GM23248 (cell line): ENCODE measurements at regions not wholly inside any gene's neighbourhood (a gene's known extent, or its start where the extent isn't known, plus 50 kb on each side); places are given as distances from the start of the nearest gene placed in this dataset.
"Not testable (repeated sequence)": the region's sequence is repeated elsewhere in the genome, so short reads cannot be mapped to it uniquely, and the experiment has no call there.

Experiments used
- DNase-seq: peaks from one replicate; pipeline ENCODE4 v3.0.0-alpha.2; 2015
- H2AFZ ChIP-seq: fragments of 200-600 bp; sonication (generic); 2 replicates; pipeline ENCODE4 v1.6.1; 2016; ENCODE audit warnings: antibody characterized with exemption
- H3F3A ChIP-seq: fragments of 200-600 bp; sonication (generic); 2 replicates; pipeline ENCODE4 v1.6.1; 2016; ENCODE audit warnings: mild to moderate bottlenecking, antibody characterized with exemption, mixed run types; ENCODE audit not compliant: insufficient read depth
- H3K27ac ChIP-seq: fragments of 200-600 bp; sonication (generic); 2 replicates; pipeline ENCODE4 v1.5.1; 2016; ENCODE audit warnings: mild to moderate bottlenecking
- H3K27me3 ChIP-seq: fragments of 200-600 bp; sonication (generic); replicated peaks from 2 replicates; pipeline ENCODE4 v1.6.1; 2016; ENCODE audit warnings: mild to moderate bottlenecking; ENCODE audit not compliant: insufficient read depth
- H3K36me3 ChIP-seq: fragments of 200-600 bp; sonication (generic); 2 replicates; pipeline ENCODE4 v1.6.1; 2016; ENCODE audit warnings: low read depth, mild to moderate bottlenecking
- H3K4me1 ChIP-seq: fragments of 200-600 bp; sonication (generic); 2 replicates; pipeline ENCODE4 v1.6.1; 2016; ENCODE audit warnings: mild to moderate bottlenecking; ENCODE audit not compliant: insufficient read depth
- H3K4me2 ChIP-seq: fragments of 200-600 bp; sonication (generic); one replicate; pipeline ENCODE4 v1.6.1; 2016; ENCODE audit warnings: mild to moderate bottlenecking; ENCODE audit not compliant: unreplicated experiment
- H3K4me3 ChIP-seq: fragments of 200-600 bp; sonication (generic); 2 replicates; pipeline ENCODE4 v1.5.1; 2016; ENCODE audit warnings: mild to moderate bottlenecking
- H3K79me2 ChIP-seq: fragments of 200-600 bp; sonication (generic); 2 replicates; pipeline ENCODE4 v1.6.1; 2016; ENCODE audit warnings: mild to moderate bottlenecking; ENCODE audit not compliant: insufficient read depth
- H3K9ac ChIP-seq: fragments of 200-600 bp; sonication (generic); 2 replicates; pipeline ENCODE4 v1.6.1; 2016; ENCODE audit warnings: mild to moderate bottlenecking
- H3K9me2 ChIP-seq: fragments of 200-600 bp; sonication (generic); 2 replicates; pipeline ENCODE4 v1.6.1; 2016; ENCODE audit warnings: mixed run types, mild to moderate bottlenecking, moderate library complexity; ENCODE audit not compliant: insufficient read depth
- H3K9me3 ChIP-seq: fragments of 200-600 bp; sonication (generic); one replicate; pipeline ENCODE4 v1.6.1; 2017; ENCODE audit warnings: low read depth
- H4K20me1 ChIP-seq: fragments of 200-600 bp; sonication (generic); 2 replicates; pipeline ENCODE4 v1.6.0; 2016; ENCODE audit not compliant: insufficient read depth
- EZH2 ChIP-seq: fragments of 200-600 bp; sonication (generic); IDR thresholded peaks from 2 replicates; pipeline ENCODE4 v1.6.1; 2018; ENCODE audit warnings: antibody characterized with exemption, mild to moderate bottlenecking; ENCODE audit not compliant: insufficient read depth, poor library complexity, severe bottlenecking
- EZH2phosphoT487 ChIP-seq: fragments of 200-600 bp; sonication (generic); IDR thresholded peaks from 2 replicates; pipeline ENCODE4 v1.6.1; 2018; ENCODE audit warnings: antibody characterized with exemption, moderate library complexity, mild to moderate bottlenecking, low read depth; ENCODE audit not compliant: insufficient read depth
- WGBS, 2 experiments: methylation state at CpG; one replicate each; pipeline ENCODE4 v1.1.6; 2015 to 2017; ENCODE audit warnings: low lambda C conversion rate in 2 of 2, low coverage in 1 of 2; ENCODE audit errors: missing lambda C conversion rate in 2 of 2; 5-methylcytosine and 5-hydroxymethylcytosine counted together
- in situ Hi-C: fragments of 300-500 bp; cut with MboI; formaldehyde crosslinking; loops from 2 replicates; pipeline ENCODE4 v1.15.0; 2020

DNA sequence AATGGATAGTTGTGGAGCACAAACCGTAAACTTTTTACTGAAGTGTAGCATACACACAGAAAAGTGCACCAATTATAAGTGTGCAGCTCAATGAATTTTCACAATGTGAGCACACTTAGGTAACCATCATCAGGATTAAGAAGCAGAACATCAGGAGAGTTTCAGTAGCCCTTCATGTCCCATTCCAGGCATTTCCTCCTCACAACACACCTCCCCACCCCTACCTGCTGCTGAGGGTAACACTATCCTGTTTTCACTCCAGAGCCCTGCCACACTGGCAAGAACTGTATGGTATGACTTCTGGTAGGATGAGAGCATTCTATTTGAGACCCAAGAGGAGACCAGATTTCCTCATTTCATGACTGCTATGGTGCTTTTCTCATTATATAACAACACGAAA is 166.5 kb downstream of the PPP1R3A start:
- DNase-seq, result no peak
- no peaks in the 10 kb centered on the region for H3K79me2 ChIP-seq
- in situ Hi-C loops, result no loop called here
- H3K36me3 ChIP-seq, result no peaks in the 10 kb centered on the region
- no peak for TF ChIP-seq EZH2
- TF ChIP-seq EZH2phosphoT487, result no peak
- H3K4me2 ChIP-seq, result no peak overlapping the region
- H3K4me3 ChIP-seq, result no peak overlapping the region
- no peak overlapping the region for H3K27ac ChIP-seq
- no peaks in the 10 kb centered on the region for H3K9me3 ChIP-seq
- H2AFZ ChIP-seq, result no peak overlapping the region
- no peaks in the 10 kb centered on the region for H4K20me1 ChIP-seq
- no peaks in the 10 kb centered on the region for H3K27me3 ChIP-seq
- no peak overlapping the region for H3K9ac ChIP-seq
- 15% methylated on average over 2 of the region's 2 CpGs for WGBS, 2 experiments
- no peaks in the 10 kb centered on the region for H3F3A ChIP-seq
- H3K9me2 ChIP-seq, result no peaks in the 10 kb centered on the region
- no peaks in the 10 kb centered on the region for H3K4me1 ChIP-seq

DNA sequence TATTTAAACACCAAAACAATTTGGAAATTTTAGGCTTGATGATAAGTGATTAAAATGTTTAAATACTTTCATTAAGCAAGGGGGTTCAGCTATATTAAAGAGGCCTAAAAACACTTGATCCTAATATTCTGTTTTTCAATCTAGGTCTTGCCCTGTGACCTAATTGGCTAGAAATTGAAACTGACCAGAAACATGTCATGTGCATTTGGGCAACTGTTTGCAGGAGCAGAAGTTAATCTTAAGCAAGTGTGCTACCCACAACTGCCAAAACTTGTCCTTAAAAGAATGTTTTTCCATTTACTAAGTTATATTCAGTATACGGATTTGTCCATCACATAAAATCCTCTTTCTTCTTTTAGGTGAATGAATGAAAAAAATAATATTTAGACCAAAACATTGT is 167.3 kb downstream of the PPP1R3A start:
- no peak for DNase-seq
- no peaks in the 10 kb centered on the region for H3K4me1 ChIP-seq
- no peak overlapping the region for H2AFZ ChIP-seq
- H3K9me2 ChIP-seq, result no peaks in the 10 kb centered on the region
- no peak overlapping the region for H3K9ac ChIP-seq
- TF ChIP-seq EZH2phosphoT487 (no peak), EZH2 (no peak)
- no peaks in the 10 kb centered on the region for H4K20me1 ChIP-seq
- H3K79me2 ChIP-seq, result no peaks in the 10 kb centered on the region
- no peak overlapping the region for H3K27ac ChIP-seq
- no peak overlapping the region for H3K4me3 ChIP-seq
- no peaks in the 10 kb centered on the region for H3F3A ChIP-seq
- no peaks in the 10 kb centered on the region for H3K9me3 ChIP-seq
- H3K4me2 ChIP-seq, result no peak overlapping the region
- in situ Hi-C loops, result no loop called here
- WGBS, 2 experiments, result 27 to 29% methylated on average over 1 of the region's 1 CpG
- no peaks in the 10 kb centered on the region for H3K36me3 ChIP-seq
- no peaks in the 10 kb centered on the region for H3K27me3 ChIP-seq

DNA sequence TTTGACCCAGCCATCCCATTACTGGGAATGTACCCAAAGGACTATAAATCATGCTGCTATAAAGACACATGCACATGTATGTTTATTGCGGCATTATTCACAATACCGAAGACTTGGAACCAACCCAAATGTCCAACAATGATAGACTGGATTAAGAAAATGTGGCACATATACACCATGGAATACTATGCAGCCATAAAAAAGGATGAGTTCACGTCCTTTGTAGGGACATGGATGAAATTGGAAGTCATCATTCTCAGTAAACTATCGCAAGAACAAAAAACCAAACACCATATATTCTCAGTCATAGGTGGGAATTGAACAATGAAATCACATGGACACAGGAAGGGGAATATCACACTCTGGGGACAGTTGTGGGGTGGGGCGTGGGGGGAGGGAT is 170.4 kb downstream of the PPP1R3A start:
- H3K4me1 ChIP-seq, H3K4me2 ChIP-seq, in situ Hi-C loops, H3K27me3 ChIP-seq, H3K79me2 ChIP-seq, DNase-seq, H3K9me3 ChIP-seq, H3K4me3 ChIP-seq, H3K27ac ChIP-seq, H3F3A ChIP-seq, H3K9ac ChIP-seq, H3K9me2 ChIP-seq, H3K36me3 ChIP-seq, H4K20me1 ChIP-seq, H2AFZ ChIP-seq: not testable (repeated sequence)
- WGBS, 2 experiments, result 38 to 44% methylated on average over 5 of the region's 5 CpGs

DNA sequence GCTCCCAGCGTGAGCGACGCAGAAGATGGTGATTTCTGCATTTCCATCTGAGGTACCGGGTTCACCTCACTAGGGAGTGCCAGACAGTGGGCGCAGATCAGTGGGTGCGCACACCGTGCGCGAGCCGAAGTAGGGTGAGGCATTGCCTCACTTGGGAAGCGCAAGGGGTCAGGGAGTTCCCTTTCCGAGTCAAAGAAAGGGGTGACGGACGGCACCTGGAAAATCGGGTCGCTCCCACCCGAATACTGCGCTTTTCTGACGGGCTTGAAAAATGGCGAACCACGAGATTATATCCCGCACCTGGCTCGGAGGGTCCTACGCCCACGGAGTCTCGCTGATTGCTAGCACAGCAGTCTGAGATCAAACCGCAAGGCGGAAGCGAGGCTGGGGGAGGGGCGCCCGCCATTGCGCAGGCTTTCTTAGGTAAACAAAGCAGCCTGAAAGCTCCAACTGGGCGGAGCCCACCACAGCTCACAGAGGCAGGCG is 175.8 kb downstream of the PPP1R3A start:
- H2AFZ ChIP-seq, result not testable (repeated sequence)

DNA sequence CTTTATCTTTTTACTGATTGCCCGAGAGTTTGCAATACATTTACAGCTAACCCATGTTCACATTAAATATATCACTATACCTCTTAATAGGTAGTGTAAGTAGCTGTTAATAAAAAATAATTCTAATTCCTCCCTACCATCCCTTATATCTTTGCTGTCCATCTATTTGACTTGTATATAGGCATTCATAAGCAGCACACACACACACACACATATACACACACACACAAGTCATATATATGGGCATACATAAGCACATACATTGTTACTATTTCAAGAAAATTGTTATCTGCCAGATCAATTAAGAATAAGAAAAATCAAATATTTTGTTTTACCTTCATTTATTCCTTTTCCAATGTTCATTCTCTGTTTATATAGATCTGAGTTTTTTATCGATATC is 176.4 kb downstream of the PPP1R3A start:
- Histone ChIP-seq H3F3A (no peaks in the 10 kb centered on the region), H3K9me2 (no peaks in the 10 kb centered on the region), H3K27ac (no peak overlapping the region), H3K4me3 (no peak overlapping the region), H3K9ac (no peak overlapping the region), H2AFZ (no peak overlapping the region), H3K4me1 (no peaks in the 10 kb centered on the region), H3K9me3 (no peaks in the 10 kb centered on the region), H3K36me3 (no peaks in the 10 kb centered on the region), H3K79me2 (no peaks in the 10 kb centered on the region), H4K20me1 (no peaks in the 10 kb centered on the region), H3K4me2 (no peak overlapping the region), H3K27me3 (no peaks in the 10 kb centered on the region)
- TF ChIP-seq EZH2 (no peak), EZH2phosphoT487 (no peak)
- in situ Hi-C loops, result no loop called here
- DNase-seq, result no peak
- WGBS, 2 experiments, result 52 to 64% methylated on average over 2 of the region's 2 CpGs

More for the DNA sequence above, 175.8 kb downstream of the PPP1R3A start:
- H4K20me1 ChIP-seq, H3K4me3 ChIP-seq, H3F3A ChIP-seq, H3K27me3 ChIP-seq, in situ Hi-C loops, H3K4me1 ChIP-seq, H3K27ac ChIP-seq, H3K79me2 ChIP-seq, H3K36me3 ChIP-seq, H3K9me3 ChIP-seq, H3K9me2 ChIP-seq, H3K4me2 ChIP-seq, H3K9ac ChIP-seq, DNase-seq: not testable (repeated sequence)
- 77 to 79% methylated on average over 27 to 29 of the region's 34 CpGs for WGBS, 2 experiments
